Ascending aorta (tissue), 2 donors: ENCODE measurements at regions not wholly inside any gene's neighbourhood (a gene's known extent, or its start where the extent isn't known, plus 50 kb on each side); places are given as distances from the start of the nearest gene placed in this dataset.

Experiments used
- DNase-seq, 2 donors: peaks; one replicate each; pipeline ENCODE4 v3.0.0-alpha.2; 2019; ENCODE audit warnings: low spot score in 2 of 2
- H3K27ac ChIP-seq, 2 donors: fragments of 200-600 bp; sonication (generic); one replicate each; pipeline ENCODE4 v1.5.1; 2016 to 2017; ENCODE audit warnings: mild to moderate bottlenecking in 1 of 2
- H3K27me3 ChIP-seq: fragments of 200-600 bp; sonication (generic); one replicate; pipeline ENCODE4 v1.5.1; 2017
- H3K36me3 ChIP-seq, 2 donors: fragments of 200-600 bp; sonication (generic); one replicate each; pipeline ENCODE4 v1.5.1; 2016
- H3K4me1 ChIP-seq, 2 donors: fragments of 200-600 bp; sonication (generic); one replicate each; pipeline ENCODE4 v1.5.1; 2016 to 2017; ENCODE audit warnings: mild to moderate bottlenecking in 1 of 2
- H3K4me3 ChIP-seq, 2 donors: fragments of 200-600 bp; sonication (generic); one replicate each; pipeline ENCODE4 v1.5.1; 2016 to 2017; ENCODE audit warnings: mild to moderate bottlenecking in 1 of 2
- H3K9me3 ChIP-seq, 2 donors: fragments of 200-600 bp; sonication (generic); one replicate each; pipeline ENCODE4 v1.5.1; 2016
- intact Hi-C: fragments of 100-400 bp; cut with DNase I; formaldehyde crosslinking; loops from one replicate; pipeline ENCODE4 v1.15.1; 2023
- TF ChIP-seq, protein P1 (sequence below), 3 experiments: fragments of 200-600 bp in 2 of 3; fragments of 450-650 bp in 1 of 3; sonication (generic) in 2 of 3; IDR thresholded peaks; one replicate each; pipeline ENCODE4 v1.5.1; 2016 to 2019; ENCODE audit warnings: antibody characterized with exemption in 3 of 3, mild to moderate bottlenecking in 1 of 3, moderate library complexity in 1 of 3

DNA sequence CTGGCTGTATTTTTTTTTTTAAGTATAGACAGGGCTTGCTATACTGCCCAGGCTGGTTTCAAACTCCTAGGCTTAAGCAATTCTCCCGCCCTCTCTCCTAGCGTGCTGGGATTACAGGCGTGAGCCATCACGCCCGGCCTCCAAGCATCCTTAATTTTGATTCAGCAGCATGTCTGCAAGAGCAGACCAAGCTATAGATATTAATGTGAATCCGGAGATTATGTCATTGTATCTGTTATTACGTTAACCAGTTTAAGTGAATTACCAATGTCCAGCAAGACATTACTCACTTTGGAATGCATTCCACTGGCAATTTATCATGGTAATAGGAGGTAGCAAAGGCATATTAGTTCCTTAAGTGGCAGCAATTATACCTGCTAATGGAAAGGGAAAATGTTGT is 179.7 kb downstream of the CHRM3 start:
- Histone ChIP-seq H3K4me1 (no peaks in the 10 kb centered on the region), H3K9me3 (no peaks in the 10 kb centered on the region), H3K36me3 (no peaks in the 10 kb centered on the region), H3K4me3 (no peak overlapping the region), H3K27me3 (no peaks in the 10 kb centered on the region), H3K27ac (no peak overlapping the region)
- intact Hi-C loops, result no loop called here
- TF ChIP-seq, protein P1, sequence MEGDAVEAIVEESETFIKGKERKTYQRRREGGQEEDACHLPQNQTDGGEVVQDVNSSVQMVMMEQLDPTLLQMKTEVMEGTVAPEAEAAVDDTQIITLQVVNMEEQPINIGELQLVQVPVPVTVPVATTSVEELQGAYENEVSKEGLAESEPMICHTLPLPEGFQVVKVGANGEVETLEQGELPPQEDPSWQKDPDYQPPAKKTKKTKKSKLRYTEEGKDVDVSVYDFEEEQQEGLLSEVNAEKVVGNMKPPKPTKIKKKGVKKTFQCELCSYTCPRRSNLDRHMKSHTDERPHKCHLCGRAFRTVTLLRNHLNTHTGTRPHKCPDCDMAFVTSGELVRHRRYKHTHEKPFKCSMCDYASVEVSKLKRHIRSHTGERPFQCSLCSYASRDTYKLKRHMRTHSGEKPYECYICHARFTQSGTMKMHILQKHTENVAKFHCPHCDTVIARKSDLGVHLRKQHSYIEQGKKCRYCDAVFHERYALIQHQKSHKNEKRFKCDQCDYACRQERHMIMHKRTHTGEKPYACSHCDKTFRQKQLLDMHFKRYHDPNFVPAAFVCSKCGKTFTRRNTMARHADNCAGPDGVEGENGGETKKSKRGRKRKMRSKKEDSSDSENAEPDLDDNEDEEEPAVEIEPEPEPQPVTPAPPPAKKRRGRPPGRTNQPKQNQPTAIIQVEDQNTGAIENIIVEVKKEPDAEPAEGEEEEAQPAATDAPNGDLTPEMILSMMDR (IDR thresholded peaks at IDR 0.05), result no peak
- no peak for DNase-seq

DNA sequence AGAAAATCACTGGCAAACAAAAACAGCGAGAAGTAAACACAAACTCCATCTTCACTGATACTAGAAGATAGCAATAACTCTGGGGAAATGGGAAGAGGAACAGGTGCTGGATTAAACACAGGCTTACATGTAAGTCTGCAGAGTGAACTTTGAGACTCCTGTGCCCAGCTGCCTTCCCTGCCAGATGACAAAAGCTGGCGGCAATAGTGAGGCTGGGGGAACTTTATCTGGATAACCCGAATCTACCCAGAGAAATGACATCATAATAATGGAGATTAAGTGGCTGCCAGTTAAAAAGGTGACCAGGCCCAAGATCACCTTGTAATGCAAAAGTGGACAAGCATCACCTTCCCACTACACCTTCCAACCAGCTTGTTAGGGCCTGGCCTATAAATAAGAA is 184.5 kb downstream of the CHRM3 start:
- DNase-seq, result no peak
- intact Hi-C loops, result no loop called here
- TF ChIP-seq, protein P1 (IDR thresholded peaks at IDR 0.05), result no peak
- no peaks in the 10 kb centered on the region for H3K36me3 ChIP-seq
- no peaks in the 10 kb centered on the region for H3K27me3 ChIP-seq
- H3K4me1 ChIP-seq, result no peaks in the 10 kb centered on the region
- no peaks in the 10 kb centered on the region for H3K9me3 ChIP-seq
- H3K4me3 ChIP-seq, result no peak overlapping the region
- H3K27ac ChIP-seq, result no peak overlapping the region

- intact Hi-C loops, result no loop called here
- no peaks in the 10 kb centered on the region for H3K9me3 ChIP-seq
- TF ChIP-seq, protein P1 (IDR thresholded peaks at IDR 0.05), result no peak
- no peaks in the 10 kb centered on the region for H3K4me1 ChIP-seq
- H3K27me3 ChIP-seq, result no peaks in the 10 kb centered on the region
- H3K27ac ChIP-seq, result no peak overlapping the region
- H3K36me3 ChIP-seq, result no peaks in the 10 kb centered on the region
- no peak overlapping the region for H3K4me3 ChIP-seq
- DNase-seq, result no peak
Observed at GRCh38 chr1:239572183-239572582, 185.8 kb downstream of the CHRM3 start.

- DNase-seq, result no peak
- intact Hi-C loops, result no loop called here
- no peaks in the 10 kb centered on the region for H3K36me3 ChIP-seq
- TF ChIP-seq, protein P1 (IDR thresholded peaks at IDR 0.05), result no peak
- H3K4me3 ChIP-seq, result no peak overlapping the region
- H3K9me3 ChIP-seq, result no peaks in the 10 kb centered on the region
- H3K4me1 ChIP-seq, result no peaks in the 10 kb centered on the region
- H3K27me3 ChIP-seq, result no peaks in the 10 kb centered on the region
- no peak overlapping the region for H3K27ac ChIP-seq
Observed at GRCh38 chr1:239574112-239574511, 187.7 kb downstream of the CHRM3 start.

- H3K27me3 ChIP-seq, result no peaks in the 10 kb centered on the region
- H3K4me3 ChIP-seq, result no peak overlapping the region
- DNase-seq, result no peak
- TF ChIP-seq, protein P1 (IDR thresholded peaks at IDR 0.05), result no peak
- no peaks in the 10 kb centered on the region for H3K9me3 ChIP-seq
- no peaks in the 10 kb centered on the region for H3K36me3 ChIP-seq
- H3K4me1 ChIP-seq, result no peaks in the 10 kb centered on the region
- no peak overlapping the region for H3K27ac ChIP-seq
- intact Hi-C loops, result no loop called here
Observed at GRCh38 chr1:239575113-239575512, 188.7 kb downstream of the CHRM3 start.

GRCh38 chr1:239583536-239583935 is 197.2 kb downstream of the CHRM3 start:
- TF ChIP-seq, protein P1 (IDR thresholded peaks at IDR 0.05), result no peak
- no peak for DNase-seq
- intact Hi-C loops, result no loop called here
- no peaks in the 10 kb centered on the region for H3K9me3 ChIP-seq
- no peak overlapping the region for H3K27ac ChIP-seq
- no peaks in the 10 kb centered on the region for H3K4me1 ChIP-seq
- H3K36me3 ChIP-seq, result no peaks in the 10 kb centered on the region
- H3K4me3 ChIP-seq, result no peak overlapping the region
- no peaks in the 10 kb centered on the region for H3K27me3 ChIP-seq
